ENCODE measurements at regions not wholly inside any gene's neighbourhood (a gene's known extent, or its start where the extent isn't known, plus 50 kb on each side); places are given as distances from the start of the nearest gene placed in this dataset.

DNA sequence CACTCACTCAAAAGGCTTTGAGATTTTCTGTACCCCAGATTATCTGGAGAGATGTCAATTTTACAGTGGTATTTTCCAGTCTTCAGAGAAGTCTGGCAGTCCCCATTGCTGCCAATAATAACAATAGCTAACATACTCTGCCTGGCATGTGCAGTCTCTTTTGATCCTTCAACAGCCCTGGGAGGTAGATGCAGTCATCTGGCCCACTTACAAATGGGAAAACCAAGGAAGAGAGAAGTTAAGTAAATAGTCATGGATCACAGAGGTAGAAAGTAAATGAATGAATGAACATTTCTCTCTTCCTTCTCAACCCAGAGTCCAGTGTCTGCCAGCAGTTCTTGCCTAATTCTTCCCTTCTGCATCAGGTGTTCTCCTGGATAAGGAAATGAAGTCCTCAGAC, 113.0 kb upstream of the EDNRA start:
- DNase-seq = no peak

DNA sequence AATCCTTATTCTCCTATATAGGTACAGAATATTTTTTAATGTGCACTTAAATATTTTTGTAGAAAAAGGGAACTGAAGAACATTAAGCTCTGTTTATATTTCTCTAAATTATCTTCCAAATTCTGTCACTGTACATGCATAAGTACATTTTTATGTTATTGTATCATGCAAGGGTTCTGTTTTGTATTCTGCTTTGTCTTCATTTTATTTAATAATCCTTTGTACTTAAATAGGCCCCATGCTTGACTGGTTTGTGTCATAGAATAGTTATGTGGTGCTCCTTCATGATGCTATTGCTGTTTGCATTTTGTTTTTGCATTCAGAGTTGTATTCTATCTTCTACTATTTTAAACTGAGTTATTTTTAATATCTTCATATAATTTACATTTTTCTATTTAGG, 111.9 kb upstream of the EDNRA start:
- no peak for DNase-seq

DNA sequence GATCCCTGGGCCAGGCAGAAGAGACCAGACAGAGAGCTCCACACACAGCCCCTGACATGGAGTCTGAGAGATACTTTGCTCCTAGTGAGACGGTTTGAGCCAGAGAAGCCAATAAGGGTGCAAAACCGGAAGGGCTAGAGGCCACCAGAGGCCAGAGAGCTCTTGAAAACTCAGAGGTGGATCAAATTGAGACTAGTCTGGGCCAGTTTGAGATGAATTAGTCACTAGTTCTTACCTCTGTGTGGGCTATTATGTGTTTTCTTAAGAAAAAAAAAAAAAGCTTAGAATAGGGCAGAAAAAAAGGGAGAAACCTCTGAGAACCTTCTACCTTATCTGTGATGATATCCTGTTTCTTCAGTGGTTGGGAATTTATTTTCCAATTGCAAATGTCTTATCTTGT, 110.4 kb upstream of the EDNRA start:
- no peak for DNase-seq

DNA sequence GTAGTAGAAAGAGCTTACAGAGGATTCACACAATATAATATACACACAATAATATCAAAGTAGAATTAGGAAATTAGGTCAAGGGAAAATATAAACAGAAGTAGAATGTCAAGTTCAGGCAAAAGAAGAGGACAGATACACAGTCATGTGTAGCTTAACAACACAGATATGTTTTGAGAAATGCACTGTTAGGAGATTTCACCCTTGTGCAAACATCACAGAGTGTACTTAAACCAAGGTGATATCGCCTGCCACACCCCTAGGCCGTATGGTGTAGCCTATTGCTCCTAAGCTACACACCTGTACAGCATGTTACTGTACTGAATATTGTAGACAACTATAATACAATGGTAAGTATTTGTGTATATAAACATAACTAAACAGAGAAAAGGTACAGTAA, 110.0 kb upstream of the EDNRA start:
- no peak for DNase-seq

DNA sequence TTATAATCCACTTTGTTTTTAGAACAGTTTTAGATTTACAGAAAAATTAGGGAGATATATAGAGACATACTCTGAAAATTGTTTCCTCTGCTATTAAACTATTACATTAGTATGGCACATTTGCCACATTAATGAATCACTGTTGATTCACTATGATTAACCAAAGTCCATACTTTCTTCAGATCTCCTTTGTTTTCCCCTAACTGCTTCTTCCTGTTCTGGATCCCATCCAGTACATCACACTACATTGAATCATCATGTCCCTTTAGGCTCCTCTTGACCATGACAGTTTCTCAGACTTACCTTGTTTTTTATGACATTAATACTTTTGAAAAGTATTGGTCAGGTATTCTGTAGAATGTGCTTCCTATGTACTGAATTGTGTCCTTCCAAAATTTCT, 109.2 kb upstream of the EDNRA start:
- DNase-seq = no peak

DNA sequence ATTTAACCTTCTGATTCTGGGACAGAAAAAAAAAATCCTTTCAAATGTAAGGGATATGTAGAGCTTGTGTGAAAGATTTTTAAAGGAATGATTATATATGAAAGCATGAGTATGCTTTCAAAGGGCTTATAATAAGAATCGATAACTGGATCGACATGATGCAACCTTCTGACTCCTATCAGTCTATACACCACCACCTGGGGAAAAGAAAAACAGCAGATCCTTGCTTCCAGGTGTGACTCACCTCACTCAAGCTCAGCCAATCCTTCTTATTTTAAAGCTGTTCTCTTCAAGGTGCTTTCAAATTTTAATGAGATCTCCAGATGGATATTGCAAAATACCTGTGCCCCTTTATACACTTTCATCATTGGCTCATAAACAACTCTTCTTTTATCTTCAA, 102.1 kb upstream of the EDNRA start:
- no peak for DNase-seq

DNA sequence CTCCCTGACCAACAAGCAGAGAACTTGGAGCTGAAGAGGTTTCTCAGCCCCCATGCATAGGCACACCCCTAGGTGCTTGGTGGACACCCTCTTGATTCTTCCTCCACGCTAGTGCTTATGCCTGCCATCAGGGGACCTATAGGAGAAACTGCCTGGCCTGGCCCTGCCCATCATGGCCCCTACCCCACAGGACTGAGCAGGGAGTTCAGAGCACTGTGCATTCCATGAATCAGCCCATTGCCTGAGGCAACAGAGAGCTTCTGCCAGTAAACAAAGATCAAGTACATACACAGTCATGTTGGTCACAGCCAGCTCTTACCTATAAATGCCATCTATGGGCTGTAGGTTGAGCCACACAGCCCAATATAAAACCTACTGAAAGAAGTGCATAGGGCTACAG, 99.1 kb upstream of the EDNRA start:
- no peak for DNase-seq

DNA sequence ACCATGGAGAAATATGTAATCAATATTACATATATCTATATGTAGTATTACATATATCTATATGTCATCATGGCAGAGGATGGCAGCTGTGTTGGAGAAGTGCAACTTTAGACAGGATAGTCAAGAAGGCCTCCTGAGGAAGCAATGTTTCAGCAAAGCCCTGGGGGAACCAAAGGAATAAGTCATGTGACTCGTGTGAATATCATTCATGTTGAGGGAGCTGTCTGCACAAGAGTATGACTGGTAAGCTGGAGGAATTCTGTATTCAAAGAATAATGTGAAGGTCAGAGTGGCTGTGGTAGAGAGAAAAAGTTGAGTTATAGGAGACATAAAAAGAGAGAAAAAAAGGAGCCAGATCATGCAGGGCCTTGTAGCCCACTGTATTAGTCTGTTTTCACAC, 92.9 kb upstream of the EDNRA start:
- no peak for DNase-seq

DNA sequence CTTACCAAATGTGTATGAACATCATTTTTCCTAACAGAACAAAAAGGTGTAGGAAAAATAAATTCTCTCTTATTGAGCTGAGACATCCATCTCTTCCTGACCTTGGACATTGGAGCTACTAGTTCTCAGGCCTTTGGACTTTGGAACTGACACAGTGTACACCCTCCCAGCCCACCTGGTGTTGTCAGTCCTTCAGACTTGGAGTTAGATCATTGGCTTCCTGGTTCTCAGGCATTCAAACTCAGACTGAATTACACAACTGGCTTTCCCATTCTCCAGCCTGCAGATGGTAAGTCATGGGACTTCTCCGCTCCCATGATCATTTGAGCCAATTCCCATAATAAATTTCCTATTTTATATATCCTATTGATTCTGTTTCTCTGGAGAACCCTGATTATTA, 84.8 kb upstream of the EDNRA start:
- DNase-seq = no peak

DNA sequence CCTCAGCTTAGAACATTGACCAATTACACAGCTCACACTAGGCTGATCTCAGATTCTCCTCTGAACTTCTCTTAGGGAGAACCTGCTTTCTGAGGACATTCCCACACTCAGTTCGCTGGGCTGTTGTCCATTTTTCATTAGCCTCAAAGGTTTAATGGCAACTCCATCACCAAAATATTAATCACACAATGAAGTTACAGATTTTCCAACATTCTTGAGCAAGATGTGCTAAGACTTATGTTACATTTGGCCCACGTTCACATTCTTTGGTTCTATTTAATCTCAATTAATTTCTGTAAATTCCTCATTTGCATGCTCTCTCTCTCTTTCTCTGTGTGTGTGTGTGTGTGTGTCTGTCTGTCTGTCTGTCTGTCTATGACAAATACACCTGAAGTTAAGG, 82.3 kb upstream of the EDNRA start:
- no peak for DNase-seq

DNA sequence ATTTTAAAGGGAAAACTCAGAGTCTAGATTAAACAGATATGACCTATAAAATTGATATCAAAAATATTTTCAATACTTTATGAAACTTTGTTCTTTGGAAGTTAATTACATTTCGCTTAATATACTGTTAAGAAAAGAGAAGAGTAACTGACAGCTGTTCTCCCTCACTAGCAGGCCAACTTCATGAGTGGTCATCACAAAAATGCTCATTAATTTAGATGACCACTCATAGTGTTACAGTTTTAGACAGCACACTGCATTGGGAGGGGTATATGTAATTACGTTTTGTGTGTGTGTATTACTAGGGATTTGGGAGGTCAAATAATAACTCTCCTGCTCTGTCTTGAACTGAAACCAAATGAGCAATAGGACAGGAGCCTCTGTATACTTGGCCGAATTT, 80.2 kb upstream of the EDNRA start:
- DNase-seq = no peak

DNA sequence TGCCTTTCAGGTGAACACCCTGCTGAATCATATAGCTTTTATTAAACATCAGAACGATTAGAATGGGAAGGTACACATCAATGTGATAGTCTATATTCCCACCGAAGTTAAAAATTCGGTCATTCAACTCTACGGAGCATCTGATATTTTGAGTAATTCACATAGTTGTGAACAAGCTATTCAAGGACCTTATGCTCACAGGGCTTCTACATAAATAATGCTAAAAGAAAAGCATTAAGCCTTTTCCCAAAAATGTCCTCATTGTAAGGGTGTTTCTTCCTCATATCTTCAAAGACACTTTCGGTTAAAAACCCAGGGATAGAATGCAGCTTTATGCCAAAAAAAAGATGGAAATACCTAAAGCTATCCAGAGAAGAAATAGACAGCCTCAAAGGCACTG, 79.7 kb upstream of the EDNRA start:
- DNase-seq = no peak

DNA sequence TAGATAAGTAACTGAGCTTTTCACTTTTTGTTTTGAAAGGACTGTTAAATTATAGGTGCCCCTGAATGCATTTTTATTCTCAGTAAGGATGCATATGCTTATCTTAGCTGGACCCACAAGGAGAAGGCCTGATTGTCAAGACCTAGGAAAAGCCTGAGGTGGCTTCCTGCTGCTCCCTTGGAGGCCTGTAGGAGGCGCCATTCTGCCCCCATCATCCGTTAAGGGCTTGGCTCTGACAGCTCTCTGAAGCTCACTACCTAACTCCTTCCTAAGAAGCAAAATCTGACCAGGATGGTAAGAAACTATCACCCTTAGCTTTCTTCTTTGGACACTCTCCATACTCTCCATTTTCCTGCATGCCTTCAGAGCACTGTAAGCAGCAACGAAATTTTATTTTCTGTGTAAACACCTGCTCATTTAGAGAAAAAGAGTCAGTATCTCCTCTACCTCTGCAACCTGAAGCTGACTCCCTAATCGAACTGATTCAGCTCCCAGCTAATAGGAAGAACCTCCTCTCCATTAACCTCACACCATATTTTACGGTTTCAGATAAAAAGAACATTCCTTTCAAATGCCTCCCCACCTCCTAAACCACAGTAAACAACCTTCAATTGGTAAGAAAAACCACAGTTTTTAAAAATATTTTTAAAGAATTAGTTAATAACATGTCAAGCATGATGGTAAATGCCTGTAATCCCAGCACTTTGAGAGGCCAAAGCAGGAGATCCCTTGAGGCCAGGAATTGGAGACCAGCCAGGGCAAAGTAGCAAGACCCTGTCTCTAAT, 73.4 kb upstream of the EDNRA start:
- no peak for DNase-seq

DNA sequence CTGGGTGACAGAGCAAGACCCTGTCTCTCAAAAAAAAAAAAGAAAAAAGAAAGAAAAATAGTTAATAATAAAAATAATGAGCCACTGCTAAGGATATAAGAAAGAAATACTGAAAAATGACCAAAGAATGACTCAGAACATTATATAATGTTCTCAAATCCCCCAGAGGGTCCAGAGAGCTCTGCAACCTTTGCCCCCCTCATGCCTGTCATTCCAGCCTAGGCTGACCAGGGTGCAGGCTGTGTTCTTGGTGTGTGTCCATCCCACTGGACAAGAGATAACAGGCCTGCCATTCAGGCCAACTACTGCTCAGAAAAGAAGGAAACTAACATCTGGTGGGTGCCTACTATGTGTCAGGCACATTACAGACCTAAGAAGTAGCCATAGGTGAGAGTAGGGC, 72.7 kb upstream of the EDNRA start:
- no peak for DNase-seq

DNA sequence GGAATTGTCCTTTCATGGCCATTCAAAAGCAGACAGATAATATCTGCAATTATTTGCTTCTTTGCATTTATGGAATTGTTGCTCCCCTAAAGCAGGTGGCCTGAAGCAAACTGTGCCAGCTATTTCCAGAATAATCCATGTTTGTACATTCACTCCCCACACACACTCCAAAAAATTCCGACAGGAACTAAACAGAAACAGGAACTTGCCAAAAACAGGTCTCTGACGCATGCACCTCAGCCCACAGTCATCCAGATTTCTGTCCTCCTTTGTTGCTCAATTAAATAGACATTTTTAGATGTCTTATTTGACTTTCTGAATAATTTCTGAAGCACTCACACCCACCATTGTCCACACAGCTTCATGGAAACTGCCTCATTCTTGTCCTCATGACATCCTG, 71.5 kb upstream of the EDNRA start:
- no peak for DNase-seq

DNA sequence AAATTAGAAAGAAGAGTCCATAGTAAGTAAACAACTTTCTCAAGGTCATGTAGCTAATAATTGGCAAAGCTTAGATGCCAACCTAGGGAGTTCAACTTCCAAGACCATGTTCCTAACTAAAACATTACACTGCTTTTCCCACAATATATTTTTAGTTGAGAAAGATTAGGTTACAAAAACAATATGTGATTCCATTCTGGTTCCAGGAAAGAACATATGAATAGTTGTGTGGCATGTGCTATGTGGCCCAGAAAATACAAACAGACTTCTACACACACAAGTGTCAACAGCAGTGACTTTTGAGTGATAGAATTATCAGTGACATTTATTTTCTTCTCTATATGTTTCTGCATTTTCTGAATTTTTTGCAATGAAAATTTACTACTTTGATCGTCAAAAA, 62.7 kb upstream of the EDNRA start:
- no peak for DNase-seq

DNA sequence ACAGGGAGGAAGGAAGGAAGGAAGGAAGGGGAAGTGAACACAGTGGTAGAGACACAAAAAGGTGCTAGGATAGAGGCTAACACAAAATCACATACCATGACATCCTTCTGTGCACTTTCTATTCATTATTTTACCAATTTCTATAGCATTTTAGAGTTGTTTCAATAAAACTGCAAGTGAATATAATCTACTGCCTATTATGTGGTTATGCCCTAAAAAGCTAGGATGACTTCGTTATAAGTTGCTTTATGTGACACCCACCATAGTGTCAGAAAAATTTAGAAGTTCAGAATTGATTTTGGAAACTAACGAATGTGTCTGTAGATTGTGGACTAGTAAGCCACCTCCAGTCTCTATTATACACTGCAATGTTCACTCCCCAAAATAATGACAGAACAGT, 59.4 kb upstream of the EDNRA start:
- DNase-seq = no peak

DNA sequence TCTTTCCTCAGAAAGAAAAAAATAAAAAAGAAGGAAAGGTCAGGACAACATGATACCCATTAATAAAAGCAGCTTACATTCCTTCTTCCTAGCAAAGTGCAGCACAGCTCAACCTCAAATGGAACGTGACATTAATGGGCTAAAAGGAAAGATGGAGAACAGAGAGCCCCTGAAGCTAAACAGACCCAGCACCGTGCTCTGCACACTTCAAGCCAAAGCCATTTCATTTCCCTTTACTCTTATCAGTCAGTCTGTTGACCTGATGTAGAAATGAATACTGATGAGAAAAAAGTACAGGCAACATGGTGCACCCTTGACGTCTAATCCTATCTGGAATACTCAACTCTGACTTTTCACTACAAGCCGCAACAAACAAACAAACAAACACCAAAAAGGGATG, 57.7 kb upstream of the EDNRA start:
- no peak for DNase-seq

DNA sequence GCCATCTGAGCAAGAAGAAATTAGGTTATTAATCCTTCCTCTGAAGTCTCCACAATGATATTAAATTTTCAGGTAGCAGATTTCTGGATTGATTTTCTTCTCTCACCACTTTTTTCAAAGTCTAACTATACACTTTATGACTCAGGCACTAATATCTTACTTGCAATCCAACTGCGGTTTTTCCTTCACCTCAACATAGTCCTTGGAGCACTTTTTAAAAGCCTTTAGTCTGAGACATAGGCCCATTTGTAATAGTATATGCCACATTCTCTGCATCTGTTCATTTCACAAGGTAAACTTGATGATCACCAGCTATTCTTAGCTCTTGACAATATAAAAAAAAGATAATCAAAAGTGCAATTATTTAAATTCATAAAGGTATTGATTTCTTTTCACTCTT, 55.9 kb upstream of the EDNRA start:
- DNase-seq = no peak

DNA sequence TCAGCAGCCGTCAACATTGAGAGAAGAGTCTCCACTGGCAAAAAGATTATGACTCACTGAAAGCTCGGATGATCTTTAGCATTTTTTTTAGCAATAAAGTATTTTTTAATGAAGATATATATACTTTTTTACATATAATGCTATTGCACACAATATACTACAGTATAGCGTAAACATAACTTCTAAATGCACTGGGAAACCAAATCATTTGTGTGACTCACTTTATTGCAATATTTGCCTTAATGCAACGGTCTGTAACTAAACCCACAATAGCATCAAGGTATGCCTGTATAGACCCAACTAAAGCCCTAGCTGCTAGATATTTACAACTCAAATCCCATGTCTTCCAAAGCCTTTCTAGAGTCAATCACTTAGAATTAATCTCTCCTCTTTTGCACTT, 52.3 kb upstream of the EDNRA start:
- no peak for DNase-seq

DNA sequence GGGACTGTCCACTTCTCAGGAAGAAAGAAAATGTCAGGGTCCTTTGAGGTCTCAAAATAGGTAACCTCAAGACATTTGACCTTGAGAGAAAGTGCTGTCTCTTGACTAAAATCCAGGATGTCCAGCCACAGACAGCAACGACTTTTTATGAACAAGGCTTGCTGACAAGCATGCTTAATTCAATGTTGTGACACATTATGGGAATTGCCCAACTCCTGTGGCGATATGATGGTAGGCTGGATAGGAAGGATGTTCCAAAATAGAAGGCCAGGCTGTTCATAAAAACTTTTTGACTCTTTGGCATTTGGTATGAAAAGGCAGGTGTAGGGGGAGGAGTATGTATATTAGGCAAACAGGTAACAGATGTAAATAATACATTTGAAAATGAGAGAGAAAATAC, 50.8 kb upstream of the EDNRA start:
- DNase-seq = no peak
